ENCODE measurements at regions not wholly inside any gene's neighbourhood (a gene's known extent, or its start where the extent isn't known, plus 50 kb on each side); places are given as distances from the start of the nearest gene placed in this dataset.

GRCh38 chr2:65728477-65729180 lies 296.2 kb upstream of the SPRED2 start:
- no peaks in the 10 kb centered on the region for H3K36me3 ChIP-seq (replicated peaks in 1 of 2; ENCODE audit: control insufficient read depth in 1 of 2, insufficient read depth in 2 of 2, low read length in 2 of 2)
- no peaks in the 10 kb centered on the region for H3K36me3 Mint-ChIP-seq
- H3K27ac Mint-ChIP-seq: peak overlapping the region in 1 of 7 donors; percentile 16
- H3K4me2 ChIP-seq (replicated peaks; ENCODE audit: extremely low read depth, low read length, poor library complexity, severe bottlenecking): no peak overlapping the region
- H3K9me3 Mint-ChIP-seq: peaks cover 0 to 7% (median 2%) of the 10 kb centered on the region in 7 donors
- WGBS (ENCODE audit: insufficient coverage): 100% methylated on average over 1 of the region's 5 CpGs
- H3K9ac ChIP-seq (ENCODE audit: insufficient read depth, low read length, poor library complexity, severe bottlenecking): no peak overlapping the region
- no peak for TF ChIP-seq CTCF (IDR thresholded peaks at IDR 0.05)
- no peaks in the 10 kb centered on the region for H3K79me2 ChIP-seq (ENCODE audit: insufficient read depth, low read length)
- peaks cover 0 to 12% (median 2%) of the 10 kb centered on the region in 3 donors for H3K27me3 Mint-ChIP-seq (ENCODE audit: low read depth in 3 of 3)
- H3K4me3 ChIP-seq (replicated peaks in 1 of 3; ENCODE audit: low read depth in 2 of 3, low read length in 3 of 3): no peak overlapping the region
- peak in 1 of 3 donors; percentile 5 for DNase-seq
- peaks cover 18% of the 10 kb centered on the region for H3K4me1 Mint-ChIP-seq
- no peak overlapping the region for H2AFZ ChIP-seq (ENCODE audit: insufficient read depth, low read depth, low read length, poor library complexity, severe bottlenecking)
- intact Hi-C loops (cut with micrococcal nuclease): no loop called here
- H3K9me3 ChIP-seq (replicated peaks in 1 of 2; ENCODE audit: control insufficient read depth in 1 of 2, insufficient read depth in 1 of 2, low read length in 2 of 2): no peaks in the 10 kb centered on the region
- H3K4me1 ChIP-seq (ENCODE audit: control insufficient read depth in 1 of 2, insufficient read depth in 2 of 2, low read length in 2 of 2): peaks cover 0 to 7% of the 10 kb centered on the region in 2 donors
- no peaks in the 10 kb centered on the region for H3K27me3 ChIP-seq (ENCODE audit: control insufficient read depth in 2 of 2, insufficient read depth in 2 of 2, low read length in 2 of 2)
- H3K27ac ChIP-seq (ENCODE audit: low read depth in 1 of 2, low read length in 2 of 2): no peak overlapping the region
- no peak overlapping the region for H3K4me3 Mint-ChIP-seq
- no peaks in the 10 kb centered on the region for H4K20me1 ChIP-seq (ENCODE audit: insufficient read depth, low read length)

DNA sequence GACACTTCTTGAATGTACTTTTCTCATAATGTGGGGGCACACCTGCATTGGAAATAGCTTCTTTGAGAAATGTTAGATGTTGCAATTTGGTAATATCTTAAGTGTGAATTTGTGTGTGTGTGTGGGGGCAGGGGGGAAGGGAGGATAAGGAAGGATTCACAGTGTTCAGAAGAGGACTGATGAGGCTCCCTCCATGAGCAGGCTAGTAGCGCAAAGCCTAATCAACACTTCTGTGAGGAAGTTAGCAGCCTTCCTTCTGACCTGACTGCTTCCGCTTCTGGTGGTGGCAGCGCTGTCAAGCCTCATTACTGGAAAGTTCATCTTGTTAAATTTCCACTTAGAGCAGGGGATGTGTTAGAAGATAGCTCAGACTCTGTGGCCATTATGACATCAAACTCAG lies 295.4 kb upstream of the SPRED2 start:
- H2AFZ ChIP-seq (ENCODE audit: insufficient read depth, low read depth, low read length, poor library complexity, severe bottlenecking): no peak overlapping the region
- no peaks in the 10 kb centered on the region for H3K36me3 ChIP-seq (replicated peaks in 1 of 2; ENCODE audit: control insufficient read depth in 1 of 2, insufficient read depth in 2 of 2, low read length in 2 of 2)
- no peak for TF ChIP-seq CTCF (IDR thresholded peaks at IDR 0.05)
- no peak overlapping the region for H3K4me3 Mint-ChIP-seq
- H3K4me1 ChIP-seq (ENCODE audit: control insufficient read depth in 1 of 2, insufficient read depth in 2 of 2, low read length in 2 of 2): peaks cover 0 to 7% of the 10 kb centered on the region in 2 donors
- no peaks in the 10 kb centered on the region for H3K27me3 ChIP-seq (ENCODE audit: control insufficient read depth in 2 of 2, insufficient read depth in 2 of 2, low read length in 2 of 2)
- peaks cover 0 to 12% (median 3%) of the 10 kb centered on the region in 3 donors for H3K27me3 Mint-ChIP-seq (ENCODE audit: low read depth in 3 of 3)
- intact Hi-C loops (cut with micrococcal nuclease): no loop called here
- H3K27ac Mint-ChIP-seq: peak overlapping the region in 6 of 7 donors; percentile 22 to 82 (median 66)
- H3K9ac ChIP-seq (ENCODE audit: insufficient read depth, low read length, poor library complexity, severe bottlenecking): no peak overlapping the region
- peaks cover 18% of the 10 kb centered on the region for H3K4me1 Mint-ChIP-seq
- no peaks in the 10 kb centered on the region for H3K79me2 ChIP-seq (ENCODE audit: insufficient read depth, low read length)
- no peak overlapping the region for H3K4me2 ChIP-seq (replicated peaks; ENCODE audit: extremely low read depth, low read length, poor library complexity, severe bottlenecking)
- H4K20me1 ChIP-seq (ENCODE audit: insufficient read depth, low read length): no peaks in the 10 kb centered on the region
- no peak overlapping the region for H3K4me3 ChIP-seq (replicated peaks in 1 of 3; ENCODE audit: low read depth in 2 of 3, low read length in 3 of 3)
- WGBS (ENCODE audit: insufficient coverage): 40% methylated on average over 1 of the region's 3 CpGs
- H3K27ac ChIP-seq (ENCODE audit: low read depth in 1 of 2, low read length in 2 of 2): no peak overlapping the region
- H3K36me3 Mint-ChIP-seq: no peaks in the 10 kb centered on the region
- peak; percentile 2 to 8 (median 4) for DNase-seq
- H3K9me3 Mint-ChIP-seq: peaks cover 0 to 7% (median 2%) of the 10 kb centered on the region in 7 donors
- H3K9me3 ChIP-seq (replicated peaks in 1 of 2; ENCODE audit: control insufficient read depth in 1 of 2, insufficient read depth in 1 of 2, low read length in 2 of 2): no peaks in the 10 kb centered on the region

Measured in CD14-positive monocyte (primary cell).